SK-N-SH treated with all-trans-retinoic acid at 6 μM for 48 hours (cell line): ENCODE measurements at regions not wholly inside any gene's neighbourhood (a gene's known extent, or its start where the extent isn't known, plus 50 kb on each side); places are given as distances from the start of the nearest gene placed in this dataset.

Experiments used
- ARNTL ChIP-seq: fragments of 450-650 bp; formaldehyde crosslinking; IDR thresholded peaks from 2 replicates; pipeline ENCODE4 v1.5.0; 2020; ENCODE audit warnings: low read depth, mild to moderate bottlenecking, moderate library complexity, borderline replicate concordance
- BACH2 ChIP-seq: fragments of 250-450 bp; sonication (Bioruptor Pico); IDR thresholded peaks from 2 replicates; pipeline ENCODE4 v1.9.0; 2021; ENCODE audit warnings: mild to moderate bottlenecking, borderline replicate concordance
- CSDC2 ChIP-seq: fragments of 250-450 bp; sonication (Bioruptor Pico); IDR thresholded peaks from 2 replicates; pipeline ENCODE4 v1.5.0; 2020; ENCODE audit warnings: mild to moderate bottlenecking, moderate library complexity
- ESRRG ChIP-seq: fragments of 250-450 bp; sonication (Bioruptor Pico); IDR thresholded peaks from 2 replicates; pipeline ENCODE4 v1.6.1; 2021; ENCODE audit warnings: mild to moderate bottlenecking
- PPARA ChIP-seq: fragments of 250-450 bp; sonication (Bioruptor Pico); IDR thresholded peaks from 2 replicates; pipeline ENCODE4 v1.5.0; 2020; ENCODE audit warnings: mild to moderate bottlenecking, borderline replicate concordance
- TOX ChIP-seq: fragments of 250-450 bp; sonication (Bioruptor Pico); IDR thresholded peaks from 2 replicates; pipeline ENCODE4 v1.8.0; 2021; ENCODE audit warnings: mild to moderate bottlenecking, moderate library complexity, borderline replicate concordance
- ZC3H10 ChIP-seq: fragments of 250-450 bp; sonication (Bioruptor Pico); IDR thresholded peaks from 2 replicates; pipeline ENCODE4 v1.5.1; 2021; ENCODE audit warnings: mild to moderate bottlenecking, moderate library complexity
- ZFP3 ChIP-seq: fragments of 250-450 bp; sonication (Bioruptor Pico); IDR thresholded peaks from 2 replicates; pipeline ENCODE4 v1.5.0; 2020; ENCODE audit warnings: mild to moderate bottlenecking, moderate library complexity

- no peak for TF ChIP-seq ZFP3
- no peak for TF ChIP-seq ESRRG (CRISPR knock-in tag)
- no peak for TF ChIP-seq CSDC2 (CRISPR knock-in tag)
- TF ChIP-seq TOX (CRISPR knock-in tag) = no peak
- TF ChIP-seq PPARA (CRISPR knock-in tag) = no peak
- no peak for TF ChIP-seq ARNTL (CRISPR knock-in tag)
- no peak for TF ChIP-seq BACH2 (CRISPR knock-in tag)
- no peak for TF ChIP-seq ZC3H10 (CRISPR knock-in tag)
These were observed 393.9 kb downstream of the ARHGEF28 start for GRCh38 chr5:74019923-74020322.
